SK-N-SH treated with all-trans-retinoic acid at 6 μM for 48 hours (cell line): ENCODE measurements at regions not wholly inside any gene's neighbourhood (a gene's known extent, or its start where the extent isn't known, plus 50 kb on each side); places are given as distances from the start of the nearest gene placed in this dataset.

ENCODE experiments used
- CREB5 ChIP-seq: fragments of 250-450 bp; sonication (Bioruptor Pico); IDR thresholded peaks from 2 replicates; pipeline ENCODE4 v1.5.1; 2020; ENCODE audit warnings: low read depth, mild to moderate bottlenecking, moderate library complexity
- CSDC2 ChIP-seq: fragments of 250-450 bp; sonication (Bioruptor Pico); IDR thresholded peaks from 2 replicates; pipeline ENCODE4 v1.5.0; 2020; ENCODE audit warnings: mild to moderate bottlenecking, moderate library complexity
- PATZ1 ChIP-seq: fragments of 250-450 bp; sonication (Bioruptor Pico); IDR thresholded peaks from 2 replicates; pipeline ENCODE4 v1.8.0; 2020; ENCODE audit warnings: mild to moderate bottlenecking, moderate library complexity, borderline replicate concordance
- RARB ChIP-seq: fragments of 250-450 bp; sonication (Bioruptor Pico); IDR thresholded peaks from 2 replicates; pipeline ENCODE4 v1.8.0; 2021; ENCODE audit warnings: mild to moderate bottlenecking, moderate library complexity
- TSHZ2 ChIP-seq: fragments of 250-450 bp; sonication (Bioruptor Pico); IDR thresholded peaks from 2 replicates; pipeline ENCODE4 v1.5.0; 2020; ENCODE audit warnings: mild to moderate bottlenecking, moderate library complexity
- ZFP3 ChIP-seq: fragments of 250-450 bp; sonication (Bioruptor Pico); IDR thresholded peaks from 2 replicates; pipeline ENCODE4 v1.5.0; 2020; ENCODE audit warnings: mild to moderate bottlenecking, moderate library complexity
- ZNF8 ChIP-seq: fragments of 450-650 bp; formaldehyde crosslinking; IDR thresholded peaks from 2 replicates; pipeline ENCODE4 v1.5.0; 2020; ENCODE audit warnings: mild to moderate bottlenecking, moderate library complexity

- no peak for TF ChIP-seq ZNF8 (CRISPR knock-in tag)
- TF ChIP-seq TSHZ2 (CRISPR knock-in tag) = no peak
- TF ChIP-seq RARB (CRISPR knock-in tag) = no peak
- TF ChIP-seq CSDC2 = no peak
- no peak for TF ChIP-seq CREB5
- no peak for TF ChIP-seq PATZ1 (CRISPR knock-in tag)
- no peak for TF ChIP-seq ZFP3 (CRISPR knock-in tag)
These were observed 124.5 kb downstream of the BTG1 start for GRCh38 chr12:92020983-92021665.
